Stimulated activated CD8-positive, alpha-beta memory T cell treated with anti-CD3 and anti-CD28 coated beads, Interleukin-12 subunit alpha, Interleukin-12 subunit beta, amount 100 ng/mL, for 1 hour (primary cell): ENCODE measurements at regions not wholly inside any gene's neighbourhood (a gene's known extent, or its start where the extent isn't known, plus 50 kb on each side); places are given as distances from the start of the nearest gene placed in this dataset.

Experiments
- DNase-seq: peaks from one replicate; pipeline ENCODE4 v3.0.0-alpha.2; 2020; ENCODE audit warnings: low read depth

DNA sequence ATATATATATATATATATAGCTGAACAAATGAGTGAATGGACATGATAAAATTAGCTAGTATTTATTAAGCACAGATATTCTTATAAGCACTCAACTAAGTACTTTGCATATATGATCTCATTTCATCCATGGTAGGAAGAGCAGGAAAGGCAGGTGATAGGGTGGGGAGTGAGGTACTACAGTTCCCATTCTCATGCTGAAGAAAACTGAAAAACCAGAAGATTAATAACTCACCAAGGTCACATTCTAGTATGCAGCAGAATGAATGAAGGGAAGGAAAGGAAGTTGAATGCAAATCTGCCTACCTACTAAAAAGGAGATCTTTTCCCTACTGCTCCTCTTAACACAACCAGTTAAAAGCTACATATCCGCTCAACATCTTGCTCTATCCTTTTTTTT is 298.1 kb upstream of the TMPO start:
- no peak for DNase-seq

DNA sequence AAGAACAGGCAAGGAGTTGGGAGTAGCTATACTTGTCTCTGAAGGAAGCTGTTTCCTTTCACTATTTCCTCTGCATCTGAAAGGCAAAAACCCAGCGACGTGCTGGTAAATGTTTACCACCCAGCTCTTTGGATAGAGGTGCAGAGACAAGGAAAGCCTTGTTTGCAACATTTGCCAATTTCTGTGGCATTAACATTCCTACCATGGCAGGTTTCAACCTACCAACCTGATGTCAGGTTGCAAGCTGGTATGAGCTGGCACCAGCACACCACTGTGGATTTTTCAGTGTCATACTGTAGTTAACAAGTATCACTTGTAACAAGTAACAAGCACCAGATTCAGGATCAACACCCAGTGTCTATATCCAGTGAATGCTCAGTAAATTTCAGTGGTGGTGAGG is 294.8 kb upstream of the TMPO start:
- DNase-seq = no peak

DNA sequence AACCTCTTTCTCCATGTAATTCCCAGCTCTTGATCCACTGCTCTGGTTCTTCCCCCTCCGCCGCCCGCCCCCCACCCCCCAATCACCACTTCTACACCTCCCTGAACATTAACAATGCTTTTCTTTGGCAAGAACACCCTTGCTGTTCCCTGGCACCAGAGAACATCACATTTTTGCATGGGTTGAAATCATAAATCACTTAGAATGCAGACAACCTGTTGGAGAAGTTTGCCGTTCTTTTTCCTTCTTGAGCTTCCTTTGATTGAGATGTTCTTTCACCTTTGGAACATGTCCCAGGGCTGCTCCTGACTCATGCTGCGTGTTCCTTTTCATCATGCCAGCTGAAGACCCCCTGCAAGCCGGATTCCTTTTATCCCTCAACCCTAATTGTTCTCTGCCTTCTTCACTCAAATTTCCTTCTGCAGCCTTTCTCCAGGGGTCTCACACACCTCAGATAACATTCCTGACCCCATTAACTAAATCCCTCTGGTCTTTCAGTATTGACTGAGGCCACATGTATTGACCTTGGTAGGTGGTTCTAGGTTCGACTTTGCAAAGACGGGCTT is 294.1 kb upstream of the TMPO start:
- no peak for DNase-seq

DNA sequence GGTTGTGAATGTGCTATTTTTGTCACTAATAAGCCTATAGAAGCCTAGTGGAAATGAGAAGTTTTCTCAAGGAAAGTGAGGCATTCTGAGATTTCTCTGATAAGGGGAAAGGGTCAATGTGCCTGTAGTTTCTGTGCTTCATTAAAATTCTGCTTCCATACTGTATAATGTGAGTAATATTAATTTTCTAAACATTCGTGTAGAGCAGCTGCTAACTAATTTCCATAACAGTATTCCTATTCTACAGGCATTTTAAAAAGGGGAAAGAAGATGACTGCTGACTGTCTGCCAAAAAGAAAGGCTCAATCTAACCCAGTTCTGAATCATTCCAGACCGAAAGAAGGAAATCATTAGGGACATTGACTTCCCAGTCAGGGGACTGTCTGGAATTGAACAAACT is 293.3 kb upstream of the TMPO start:
- no peak for DNase-seq

DNA sequence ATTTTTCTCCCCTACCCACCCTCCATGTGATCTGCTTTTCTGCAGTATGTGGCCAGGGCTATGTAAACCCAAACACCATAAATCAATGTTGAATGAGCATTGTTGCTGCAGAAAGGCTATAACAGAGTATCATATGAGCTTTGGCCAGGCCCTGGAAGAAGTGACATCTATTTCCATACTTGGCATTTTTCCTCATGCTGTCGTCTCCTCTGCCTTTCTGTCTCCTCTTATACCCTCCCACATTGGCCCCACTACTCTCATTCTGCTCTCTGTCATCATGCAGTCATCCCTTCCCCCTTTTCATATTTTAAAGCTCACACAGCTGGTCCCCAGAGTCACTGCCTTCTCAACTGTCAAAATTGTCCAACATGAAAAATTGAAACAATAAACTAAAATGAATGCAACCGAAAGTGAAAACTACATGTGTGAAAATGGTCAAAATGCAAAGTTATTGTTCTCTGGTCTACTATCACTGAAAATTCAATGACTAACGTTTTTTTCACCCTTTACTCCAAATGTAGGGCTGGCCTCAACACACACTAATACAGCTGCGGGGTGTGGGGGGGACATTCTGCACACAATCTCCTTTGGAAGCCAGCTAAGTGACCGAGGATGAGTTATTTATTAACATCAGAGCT is 290.7 kb upstream of the TMPO start:
- no peak for DNase-seq

DNA sequence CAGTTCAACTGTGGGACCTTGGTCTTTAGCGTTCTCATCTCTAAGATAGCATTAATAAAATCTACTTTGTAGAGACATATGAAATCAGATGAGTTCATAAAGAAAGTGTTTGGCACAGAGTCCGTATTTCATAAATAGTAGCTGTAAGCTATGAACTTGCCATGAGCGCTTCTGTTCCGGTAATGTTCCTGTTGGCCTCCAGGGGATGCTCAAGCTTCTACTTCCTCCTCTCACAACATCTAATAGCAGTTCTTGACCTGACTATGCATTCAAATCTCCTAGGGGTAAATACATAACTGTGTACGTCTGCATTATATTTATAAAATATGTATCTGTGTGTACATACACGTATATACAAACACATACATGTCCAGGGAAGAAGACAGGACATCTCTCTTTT is 288.2 kb upstream of the TMPO start:
- no peak for DNase-seq

DNA sequence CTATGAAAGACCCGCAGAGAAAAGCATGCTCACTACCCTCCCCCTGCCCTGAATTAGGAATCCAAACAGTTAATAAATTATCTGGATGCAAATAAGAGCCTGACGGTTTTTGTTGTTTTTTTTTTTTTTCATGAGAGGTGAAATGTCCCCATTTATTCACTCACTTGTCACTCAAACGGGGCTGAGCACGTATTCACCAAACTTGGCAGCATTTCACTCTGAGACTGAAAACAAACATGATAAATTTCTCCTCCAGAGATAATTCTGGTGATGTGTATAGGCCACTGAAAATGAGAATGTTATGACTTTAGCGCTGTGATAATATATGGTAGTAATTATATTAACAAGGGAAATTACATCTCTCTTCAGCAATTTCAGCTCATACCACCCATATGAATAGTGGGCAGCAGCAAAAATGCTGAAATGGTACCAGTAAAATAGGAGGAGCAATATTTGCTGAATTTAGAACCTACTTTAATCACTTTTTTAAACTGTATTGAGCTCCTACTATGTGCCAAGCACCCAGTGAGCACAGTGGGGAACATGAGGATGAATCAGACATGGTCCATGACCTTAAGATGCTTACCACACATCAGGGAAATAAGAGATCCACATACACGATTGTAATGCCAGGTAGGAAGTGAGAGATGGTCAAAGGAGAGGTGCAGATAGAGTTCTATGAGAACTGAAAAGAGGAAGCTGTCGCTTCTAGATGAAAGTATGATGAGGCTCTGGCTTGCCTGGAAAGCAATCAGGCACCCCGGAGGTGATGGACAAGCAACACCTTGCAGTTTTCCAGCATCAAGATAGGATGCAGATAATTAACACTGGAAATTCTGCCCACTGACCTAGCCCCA is 286.5 kb upstream of the TMPO start:
- no peak for DNase-seq

DNA sequence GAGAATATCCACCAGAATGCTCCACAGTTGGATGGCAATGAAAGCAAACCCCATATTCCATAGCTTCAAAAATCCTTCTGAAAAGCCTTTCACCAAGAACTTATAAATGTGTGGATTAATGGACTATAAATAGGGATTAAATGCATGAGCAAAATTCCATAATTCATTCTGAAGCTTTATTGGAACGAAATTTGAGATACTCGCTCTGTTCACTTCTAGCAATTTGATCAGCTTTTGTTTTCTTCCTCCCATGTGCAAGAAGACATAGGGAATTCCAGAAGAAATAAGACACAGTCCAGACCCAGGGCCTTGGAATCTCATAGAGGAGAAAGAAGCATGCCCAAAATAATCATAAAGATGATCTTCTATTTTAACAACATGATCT is 285.9 kb upstream of the TMPO start:
- no peak for DNase-seq

DNA sequence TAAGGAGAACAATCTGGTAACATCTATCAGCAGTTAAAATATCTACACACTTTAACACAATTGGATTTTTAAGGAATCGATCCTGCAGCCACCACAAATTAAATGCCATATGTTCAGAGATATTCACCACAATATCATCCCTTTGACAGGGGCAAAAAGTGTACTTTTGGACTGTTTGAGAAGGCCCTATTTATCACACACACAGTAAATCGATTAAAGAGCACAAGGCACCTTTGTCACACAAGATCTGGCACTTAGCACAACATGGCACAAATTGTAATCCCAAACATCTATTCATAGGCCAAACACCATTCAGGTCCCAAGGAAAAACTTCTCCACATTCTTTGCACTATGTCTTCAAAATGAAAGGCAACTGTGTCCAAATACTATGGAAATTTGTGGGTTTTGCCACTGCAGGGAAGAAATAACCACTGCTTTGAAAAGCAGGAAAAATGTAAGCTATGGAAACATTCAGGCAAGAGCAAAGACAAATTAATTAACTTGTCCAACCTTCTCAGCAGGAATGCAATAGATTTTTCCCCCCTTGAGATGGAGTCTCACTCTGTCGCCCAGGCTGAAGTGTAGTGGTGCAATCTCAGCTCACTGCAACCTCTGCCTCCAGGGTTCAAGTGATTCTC is 282.5 kb upstream of the TMPO start:
- no peak for DNase-seq

DNA sequence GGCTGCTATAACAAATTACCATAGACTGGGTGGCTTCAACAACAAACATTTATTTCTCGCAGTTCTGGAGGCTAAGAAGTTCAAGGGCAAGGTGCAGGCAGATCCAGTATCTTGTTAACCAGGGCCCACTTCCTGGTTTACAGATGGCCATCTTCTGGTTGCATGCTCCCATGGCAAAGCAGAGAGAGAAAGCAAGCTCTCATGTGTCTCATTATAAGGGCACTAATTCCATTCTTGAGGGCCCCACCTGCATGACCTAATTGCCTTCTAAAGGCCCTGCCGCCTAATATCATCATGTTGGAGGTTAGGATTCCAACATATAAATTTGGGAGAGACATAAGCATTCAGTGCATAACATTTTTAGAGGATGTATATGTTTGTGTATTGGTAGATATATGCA is 280.1 kb upstream of the TMPO start:
- DNase-seq = no peak

DNA sequence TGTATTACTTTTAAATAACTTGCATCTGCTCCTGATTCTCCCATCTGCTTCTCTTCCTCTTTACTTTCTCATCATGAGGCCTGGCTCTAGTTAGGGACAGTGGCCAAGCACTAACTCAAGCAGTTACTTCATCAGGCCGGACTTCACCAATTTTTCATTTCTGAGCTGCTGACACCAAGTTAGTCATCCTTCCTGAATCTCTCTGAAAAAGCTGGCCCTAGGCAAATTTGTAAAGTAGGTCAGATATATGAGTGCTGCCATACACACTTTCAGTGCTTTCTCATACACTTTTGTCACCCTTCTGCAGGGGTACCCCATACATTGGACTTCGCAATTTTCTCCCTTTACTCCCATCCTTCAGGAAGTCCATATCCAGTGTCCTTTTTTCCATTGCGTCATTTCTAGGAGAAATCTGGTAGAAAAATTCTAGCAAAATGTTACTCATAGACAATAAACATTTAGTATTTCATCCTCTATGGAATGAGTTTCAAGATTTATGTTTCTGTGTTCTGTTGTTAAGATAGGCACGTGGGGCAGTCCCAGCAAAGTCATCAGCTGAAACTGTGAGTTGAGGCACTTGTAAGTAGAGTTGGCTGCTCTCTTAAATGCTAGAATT is 276.8 kb upstream of the TMPO start:
- no peak for DNase-seq

DNA sequence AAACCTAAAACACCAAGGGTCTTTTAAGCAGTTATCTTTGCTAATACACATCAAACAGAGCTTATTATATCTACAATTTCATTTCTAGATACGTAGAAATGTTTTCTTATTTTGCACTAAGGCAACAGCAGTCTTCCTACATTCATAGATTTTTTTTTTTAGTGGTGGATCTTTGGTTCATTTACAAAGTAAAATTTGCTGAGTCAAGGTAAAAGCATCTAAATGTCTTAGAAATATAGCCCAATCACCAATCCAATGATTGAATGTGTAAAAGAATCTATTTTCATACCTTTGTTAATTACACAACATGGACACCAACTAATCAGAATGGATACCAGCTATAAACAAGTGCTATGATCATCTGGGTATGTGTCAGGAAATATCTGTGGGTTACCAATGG is 272.2 kb upstream of the TMPO start:
- no peak for DNase-seq

DNA sequence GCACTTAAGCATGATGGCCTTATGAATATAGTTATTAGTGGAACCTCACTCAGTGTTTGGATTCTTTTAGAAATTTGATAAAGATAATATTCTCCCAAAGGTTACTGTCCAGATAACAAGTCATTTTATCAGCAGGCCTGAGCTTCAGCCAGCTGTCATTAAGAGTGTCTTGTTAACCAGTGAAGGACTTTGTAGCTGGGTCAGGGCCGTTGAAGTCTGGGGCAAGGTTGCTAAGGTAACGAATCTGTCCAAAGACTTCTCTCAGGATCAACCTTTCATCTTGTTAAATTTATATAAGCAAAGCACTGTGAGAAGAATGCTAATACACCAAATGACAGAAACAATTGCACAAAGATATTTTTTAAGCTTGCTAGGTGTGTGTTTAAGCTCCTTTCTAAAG is 271.3 kb upstream of the TMPO start:
- no peak for DNase-seq

DNA sequence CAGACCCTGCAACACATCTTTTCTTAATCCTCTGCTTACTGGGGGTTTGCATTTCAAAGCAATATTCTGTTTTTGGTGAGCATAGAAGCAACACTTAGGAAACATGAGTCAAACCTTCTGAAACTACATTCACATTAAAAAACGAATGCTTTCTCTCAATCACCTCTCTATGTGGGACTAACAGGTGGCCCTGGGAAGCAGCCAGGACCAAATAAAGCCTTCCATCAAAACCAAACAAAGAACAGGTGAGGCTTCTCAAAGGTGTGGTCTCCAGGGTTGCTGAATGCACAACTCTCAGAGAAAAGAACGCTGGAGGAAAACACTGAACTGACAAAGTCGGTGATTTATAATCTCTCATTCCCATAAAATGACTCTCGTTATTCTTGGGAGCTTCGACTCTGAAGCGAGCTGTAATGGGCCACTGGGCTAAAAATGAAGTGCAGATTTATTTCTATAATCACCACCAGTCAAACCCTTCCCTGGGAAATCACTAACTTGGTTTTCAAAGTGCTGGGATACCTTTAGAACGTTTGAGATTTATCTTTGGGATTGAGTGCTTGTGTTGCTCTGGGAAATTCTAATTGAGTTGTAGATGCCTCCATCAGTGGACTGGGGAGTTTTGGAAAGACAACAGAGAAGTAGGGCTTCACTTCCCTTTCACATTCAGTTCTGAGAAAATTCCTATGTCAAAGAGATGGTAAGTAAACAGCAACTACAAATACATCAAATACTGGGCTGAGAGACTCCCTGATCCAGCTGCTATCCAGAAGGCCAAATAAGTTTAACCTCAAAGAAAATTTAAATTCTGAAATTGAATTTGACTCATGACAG is 262.0 kb upstream of the TMPO start:
- no peak for DNase-seq

DNA sequence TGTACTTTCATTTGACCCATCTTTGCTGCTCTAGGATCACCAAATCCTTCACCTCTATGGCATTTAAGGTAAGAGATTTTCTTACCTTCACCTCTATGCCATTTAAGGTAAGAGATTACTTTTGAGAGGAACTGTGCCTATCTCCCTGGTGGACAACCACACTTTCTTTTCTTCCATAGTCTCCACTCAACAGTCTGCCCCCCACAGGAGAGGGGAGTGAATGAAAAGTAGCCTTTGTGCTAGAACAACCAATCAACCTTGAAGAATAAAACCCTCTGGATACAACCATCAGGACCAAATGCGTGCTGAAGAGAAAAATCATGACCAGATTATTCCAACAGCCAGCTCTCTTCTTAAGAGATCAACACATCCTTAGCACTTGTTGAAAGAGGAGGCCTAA is 258.6 kb upstream of the TMPO start:
- no peak for DNase-seq

DNA sequence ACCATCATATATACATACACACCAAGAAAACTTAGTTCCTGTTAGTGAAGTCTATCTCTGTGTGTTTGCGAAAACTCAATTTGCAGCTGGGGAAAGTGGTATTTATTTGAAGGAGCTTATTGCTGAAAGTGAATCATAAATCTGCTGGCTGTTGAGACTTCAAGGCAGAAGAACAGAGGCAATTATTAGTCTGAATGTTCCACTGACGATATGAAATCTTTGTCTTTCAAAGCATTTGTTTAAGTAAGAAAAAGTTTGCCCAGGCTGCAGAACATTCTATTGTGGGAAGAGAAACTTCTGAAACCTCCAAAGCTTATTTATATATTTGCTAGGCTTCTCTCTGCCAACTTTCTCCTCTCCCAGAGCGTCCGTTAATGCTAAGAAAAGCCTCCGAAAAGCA is 255.7 kb upstream of the TMPO start:
- no peak for DNase-seq

DNA sequence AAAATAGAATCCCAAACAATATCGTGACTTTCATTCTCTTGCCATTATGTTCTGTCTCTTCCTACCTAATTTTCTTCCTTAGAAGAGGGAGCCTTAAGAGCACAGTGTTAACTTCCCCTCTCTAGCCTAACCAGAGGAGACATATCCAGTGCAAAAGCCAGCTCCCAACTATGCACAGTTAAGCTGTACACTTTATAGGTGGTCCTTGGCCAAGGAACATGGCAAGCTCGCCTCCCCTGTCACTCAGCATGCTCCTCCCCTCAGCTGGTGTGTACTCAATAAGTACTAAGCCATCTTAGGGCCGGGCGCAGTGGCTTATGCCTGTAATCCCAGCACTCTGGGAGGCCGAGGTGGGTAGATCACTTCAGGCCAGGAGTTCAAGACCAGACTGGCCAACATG is 255.1 kb upstream of the TMPO start:
- DNase-seq = no peak

DNA sequence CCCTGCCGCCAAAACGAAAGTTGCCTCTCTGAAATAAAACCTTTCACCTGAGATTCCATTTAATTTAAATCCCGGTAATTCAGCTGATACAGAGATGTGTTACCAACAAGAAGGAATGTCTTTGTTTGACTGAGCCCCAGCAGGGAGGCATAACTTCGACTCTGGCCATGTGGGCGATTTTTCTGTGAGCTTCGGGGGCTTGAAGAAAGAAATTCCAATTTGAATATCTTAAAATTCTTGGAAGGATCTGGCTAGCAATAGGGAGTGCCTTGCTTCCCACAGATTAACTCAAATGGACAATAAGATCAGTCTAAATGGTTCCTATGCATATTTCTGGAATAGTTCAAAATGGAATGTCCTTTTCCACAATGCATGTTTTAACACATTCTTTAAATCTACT is 252.5 kb upstream of the TMPO start:
- DNase-seq = no peak

DNA sequence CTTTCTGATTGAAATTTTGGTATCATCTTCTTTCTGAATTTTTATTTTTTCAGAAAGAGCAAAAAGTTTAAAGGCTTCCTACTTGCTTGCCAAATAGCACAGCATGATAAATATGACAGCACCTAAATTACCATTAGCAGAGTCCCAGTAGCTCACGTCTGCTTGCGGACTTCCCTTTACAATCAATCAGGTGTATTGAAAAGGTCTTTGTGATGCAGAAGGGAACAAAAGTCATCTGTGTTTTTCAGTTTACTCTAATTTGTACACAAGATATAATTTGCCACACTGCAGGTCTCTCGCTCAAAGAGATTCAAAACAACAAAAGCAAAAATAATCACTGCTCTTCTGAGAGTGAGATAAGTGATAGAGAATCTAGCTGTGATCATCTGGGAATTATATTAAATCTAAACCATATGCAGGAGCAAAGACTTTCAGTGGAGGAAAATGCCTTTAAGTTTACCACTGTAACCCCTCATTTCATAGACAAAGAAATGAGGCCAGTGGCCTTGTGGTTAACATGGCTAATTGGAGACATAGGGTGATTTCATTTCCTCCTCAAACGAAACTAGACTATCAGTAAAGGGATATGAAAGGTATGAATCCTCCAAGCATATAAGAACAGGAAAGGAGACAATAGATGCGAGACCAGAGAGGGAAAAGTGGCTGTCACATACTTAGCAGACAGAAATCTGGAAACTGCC is 240.8 kb upstream of the TMPO start:
- no peak for DNase-seq

DNA sequence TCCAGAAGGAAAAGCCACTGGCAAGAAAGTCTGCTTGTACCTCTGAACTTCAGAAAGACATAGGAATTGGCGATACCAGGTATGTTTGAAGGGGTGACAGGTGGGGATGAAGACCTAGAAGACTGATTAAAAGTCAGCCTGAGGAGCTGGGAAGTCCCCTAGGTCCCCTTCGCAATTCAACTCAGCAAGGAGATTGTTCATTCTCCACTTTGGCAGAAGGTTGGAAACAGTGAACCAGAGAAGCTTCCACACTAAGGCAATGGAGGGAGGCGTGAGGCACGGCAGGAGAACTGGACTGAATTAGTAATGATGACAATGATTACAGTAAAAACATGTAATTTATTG is 240.3 kb upstream of the TMPO start:
- no peak for DNase-seq

DNA sequence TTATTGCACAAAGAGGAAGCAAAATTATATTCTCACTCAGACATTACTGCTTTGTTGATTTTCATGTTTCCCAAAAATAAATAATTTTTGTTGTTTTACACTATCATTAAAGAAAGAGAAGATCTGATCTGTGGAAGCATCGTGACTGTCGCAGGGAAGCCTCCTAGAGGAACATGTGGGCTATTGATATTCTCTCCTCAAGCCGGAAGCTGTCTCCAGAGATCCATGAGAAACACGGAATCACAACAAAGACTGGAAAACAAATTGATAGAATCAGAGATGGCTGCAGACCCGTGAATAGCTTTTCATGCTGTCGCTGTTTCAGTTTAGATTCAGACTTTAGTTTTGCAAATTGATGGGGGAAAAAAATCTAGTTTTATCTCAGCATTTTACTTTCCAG is 235.2 kb upstream of the TMPO start:
- DNase-seq = no peak
